ENCODE measurements at regions not wholly inside any gene's neighbourhood (a gene's known extent, or its start where the extent isn't known, plus 50 kb on each side); places are given as distances from the start of the nearest gene placed in this dataset.

DNA sequence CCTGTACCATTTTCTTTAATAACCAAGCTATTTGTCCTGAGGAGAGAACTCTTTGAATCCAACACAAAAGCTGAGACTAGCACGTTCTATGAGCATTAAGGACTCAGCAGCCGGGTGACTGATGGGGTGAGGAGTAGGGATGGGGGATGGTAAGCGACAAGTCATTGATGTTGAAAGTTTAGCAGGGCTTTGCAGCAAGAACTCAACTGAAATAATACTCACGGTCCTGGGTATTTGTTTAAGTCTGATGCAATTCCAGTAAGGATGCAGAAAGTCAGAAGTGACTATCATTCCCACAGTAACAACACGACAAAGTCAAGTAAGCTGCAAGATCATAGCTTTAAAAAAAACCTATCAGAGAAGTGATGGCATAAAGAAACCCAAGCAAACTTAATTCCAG is 131.1 kb downstream of the ACTL7B start:
- H3K9me3 ChIP-seq, result no peaks in the 10 kb centered on the region
- intact Hi-C loops (cut with DNase I; ENCODE audit: low total_unique reads), result no loop called here
- H3K27me3 ChIP-seq, result no peaks in the 10 kb centered on the region
- TF ChIP-seq, protein P1, sequence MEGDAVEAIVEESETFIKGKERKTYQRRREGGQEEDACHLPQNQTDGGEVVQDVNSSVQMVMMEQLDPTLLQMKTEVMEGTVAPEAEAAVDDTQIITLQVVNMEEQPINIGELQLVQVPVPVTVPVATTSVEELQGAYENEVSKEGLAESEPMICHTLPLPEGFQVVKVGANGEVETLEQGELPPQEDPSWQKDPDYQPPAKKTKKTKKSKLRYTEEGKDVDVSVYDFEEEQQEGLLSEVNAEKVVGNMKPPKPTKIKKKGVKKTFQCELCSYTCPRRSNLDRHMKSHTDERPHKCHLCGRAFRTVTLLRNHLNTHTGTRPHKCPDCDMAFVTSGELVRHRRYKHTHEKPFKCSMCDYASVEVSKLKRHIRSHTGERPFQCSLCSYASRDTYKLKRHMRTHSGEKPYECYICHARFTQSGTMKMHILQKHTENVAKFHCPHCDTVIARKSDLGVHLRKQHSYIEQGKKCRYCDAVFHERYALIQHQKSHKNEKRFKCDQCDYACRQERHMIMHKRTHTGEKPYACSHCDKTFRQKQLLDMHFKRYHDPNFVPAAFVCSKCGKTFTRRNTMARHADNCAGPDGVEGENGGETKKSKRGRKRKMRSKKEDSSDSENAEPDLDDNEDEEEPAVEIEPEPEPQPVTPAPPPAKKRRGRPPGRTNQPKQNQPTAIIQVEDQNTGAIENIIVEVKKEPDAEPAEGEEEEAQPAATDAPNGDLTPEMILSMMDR (IDR thresholded peaks at IDR 0.05), result no peak
- H3K36me3 ChIP-seq, result no peaks in the 10 kb centered on the region
- no peak overlapping the region for H3K27ac ChIP-seq
- DNase-seq, result no peak
- H3K4me3 ChIP-seq, result no peak overlapping the region
- peaks cover 0 to 9% (median 0%) of the 10 kb centered on the region in 4 donors for H3K4me1 ChIP-seq

DNA sequence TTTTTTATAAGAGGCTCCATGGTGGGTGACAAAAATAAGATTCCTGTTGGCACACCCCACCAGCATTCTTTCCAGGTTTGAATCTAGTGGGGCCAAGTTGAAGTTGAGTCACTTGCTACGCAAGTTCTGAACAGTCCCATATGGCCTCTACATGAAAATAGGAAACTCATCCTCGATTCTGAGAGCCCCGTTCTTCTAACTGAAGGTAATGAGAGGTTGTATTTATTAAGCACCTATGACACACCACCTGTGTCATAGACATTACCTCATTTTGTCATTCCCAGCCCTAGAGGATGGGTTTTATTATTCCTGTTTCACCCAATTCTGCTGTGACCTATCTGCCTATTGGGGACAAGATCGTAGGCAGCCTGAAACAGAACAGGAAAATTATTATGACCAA is 131.7 kb downstream of the ACTL7B start:
- Histone ChIP-seq H3K27me3 (no peaks in the 10 kb centered on the region), H3K27ac (no peak overlapping the region), H3K4me1 (peaks cover 0 to 9% (median 0%) of the 10 kb centered on the region in 4 donors), H3K36me3 (no peaks in the 10 kb centered on the region), H3K9me3 (no peaks in the 10 kb centered on the region), H3K4me3 (no peak overlapping the region)
- TF ChIP-seq, protein P1 (IDR thresholded peaks at IDR 0.05), result no peak
- intact Hi-C loops (cut with DNase I; ENCODE audit: low total_unique reads), result no loop called here
- DNase-seq, result no peak

DNA sequence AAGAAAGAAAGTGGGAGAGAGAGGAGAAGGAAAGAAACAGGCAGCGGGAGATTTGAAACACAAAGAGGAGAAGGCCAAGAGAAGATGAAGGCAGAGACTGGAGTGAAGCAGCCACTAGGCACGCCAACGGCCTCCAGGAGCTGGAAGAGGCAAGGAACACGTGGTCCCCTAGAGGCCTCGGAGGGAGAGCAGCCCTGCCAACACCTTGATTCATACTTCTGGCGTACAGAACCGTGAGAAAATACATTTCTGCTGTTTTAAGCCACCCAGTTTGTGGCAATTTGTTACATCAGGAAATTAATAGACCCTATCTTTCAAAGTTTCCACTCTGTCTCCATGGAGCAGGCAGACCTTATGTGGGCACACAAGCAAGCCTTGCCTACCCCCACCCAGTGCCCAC is 133.4 kb downstream of the ACTL7B start:
- Histone ChIP-seq H3K9me3 (no peaks in the 10 kb centered on the region), H3K27me3 (no peaks in the 10 kb centered on the region), H3K27ac (no peak overlapping the region), H3K4me1 (peaks cover 0 to 2% (median 0%) of the 10 kb centered on the region in 4 donors), H3K36me3 (no peaks in the 10 kb centered on the region), H3K4me3 (no peak overlapping the region)
- peak; percentile 45 to 68 for DNase-seq
- intact Hi-C loops (cut with DNase I; ENCODE audit: low total_unique reads), result no loop called here
- TF ChIP-seq, protein P1 (IDR thresholded peaks at IDR 0.05), result no peak

DNA sequence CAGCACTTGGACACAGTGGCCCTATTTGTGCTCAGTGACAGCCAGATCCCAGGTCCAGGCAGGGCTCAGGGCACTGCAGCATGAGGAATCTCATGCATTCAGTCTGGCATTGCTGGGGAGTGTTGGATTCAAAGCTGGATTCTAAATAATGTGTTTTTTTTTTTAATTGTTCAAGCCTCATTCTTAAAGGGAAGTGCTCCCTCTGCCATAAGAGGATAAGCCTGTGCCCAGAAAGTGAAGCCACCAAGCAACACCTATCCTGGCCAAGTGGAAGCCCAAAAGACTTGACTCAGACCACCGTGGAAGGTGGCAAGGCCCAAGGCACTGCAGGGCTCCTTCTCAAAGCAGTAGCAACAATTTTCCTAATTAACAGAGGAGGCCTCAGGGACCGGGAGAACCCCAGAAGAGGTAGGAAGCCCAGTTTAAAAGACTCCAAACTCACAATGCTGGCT is 135.6 kb downstream of the ACTL7B start:
- Histone ChIP-seq H3K27me3 (no peaks in the 10 kb centered on the region), H3K4me3 (no peak overlapping the region), H3K4me1 (no peaks in the 10 kb centered on the region), H3K27ac (no peak overlapping the region), H3K36me3 (no peaks in the 10 kb centered on the region), H3K9me3 (no peaks in the 10 kb centered on the region)
- no peak for DNase-seq
- intact Hi-C loops (cut with DNase I; ENCODE audit: low total_unique reads), result no loop called here
- TF ChIP-seq, protein P1 (IDR thresholded peaks at IDR 0.05), result no peak

DNA sequence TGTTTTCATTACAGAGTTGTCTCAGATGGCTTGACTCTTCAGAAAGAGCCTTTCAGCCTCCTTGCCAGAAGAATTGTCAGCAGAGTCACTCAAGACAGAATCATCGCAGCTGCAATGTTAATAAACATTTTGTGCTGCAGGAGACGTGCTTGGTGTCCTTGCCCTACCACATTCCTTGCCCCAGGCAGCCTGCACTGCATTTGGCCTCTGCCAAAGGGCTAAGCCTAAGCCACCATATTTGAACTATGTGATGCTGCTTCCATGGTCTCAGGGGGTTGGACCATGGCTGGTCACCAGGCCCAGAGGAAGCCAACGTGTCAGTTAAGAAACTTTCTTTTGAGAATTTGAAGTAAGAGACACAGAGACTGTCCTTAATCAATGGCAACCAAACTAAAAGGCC is 145.4 kb downstream of the ACTL7B start:
- no peaks in the 10 kb centered on the region for H3K36me3 ChIP-seq
- no peak overlapping the region for H3K27ac ChIP-seq
- no peak overlapping the region for H3K4me3 ChIP-seq
- no peak for DNase-seq
- TF ChIP-seq, protein P1 (IDR thresholded peaks at IDR 0.05), result no peak
- H3K9me3 ChIP-seq, result no peaks in the 10 kb centered on the region
- no peaks in the 10 kb centered on the region for H3K4me1 ChIP-seq
- intact Hi-C loops (cut with DNase I; ENCODE audit: low total_unique reads), result no loop called here
- no peaks in the 10 kb centered on the region for H3K27me3 ChIP-seq

DNA sequence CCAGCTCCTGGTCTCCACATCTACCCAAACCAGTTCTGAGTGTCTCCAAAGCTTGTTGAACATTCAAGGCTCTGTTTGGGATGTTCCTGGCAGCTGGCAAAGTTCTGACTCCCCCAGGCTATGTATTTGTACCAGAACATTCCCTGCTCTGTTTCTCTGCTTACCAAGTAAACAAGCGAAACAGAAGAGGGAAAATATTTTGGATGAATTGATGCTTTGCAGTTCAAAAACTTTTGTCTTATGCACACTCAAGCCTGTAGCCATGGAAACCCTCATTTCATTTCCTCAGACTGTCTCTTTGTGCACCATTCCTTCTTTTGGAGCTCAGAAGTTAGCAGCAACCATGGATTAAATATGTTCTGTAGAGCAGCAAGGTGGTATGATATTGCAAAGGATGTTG is 145.8 kb downstream of the ACTL7B start:
- Histone ChIP-seq H3K4me3 (no peak overlapping the region), H3K27me3 (no peaks in the 10 kb centered on the region), H3K4me1 (no peaks in the 10 kb centered on the region), H3K9me3 (no peaks in the 10 kb centered on the region), H3K27ac (no peak overlapping the region), H3K36me3 (no peaks in the 10 kb centered on the region)
- DNase-seq, result no peak
- TF ChIP-seq, protein P1 (IDR thresholded peaks at IDR 0.05), result no peak
- intact Hi-C loops (cut with DNase I; ENCODE audit: low total_unique reads), result no loop called here
